Right lobe of liver (tissue), 4 donors: ENCODE measurements at regions not wholly inside any gene's neighbourhood (a gene's known extent, or its start where the extent isn't known, plus 50 kb on each side); places are given as distances from the start of the nearest gene placed in this dataset.

Experiments
- CTCF ChIP-seq, 4 donors: fragments of 200-600 bp in 3 of 4; fragments of 450-650 bp in 1 of 4; IDR thresholded peaks; one replicate each; pipeline versions ENCODE4 v1.5.1 to v1.8.0; 2016 to 2022; ENCODE audit warnings: antibody characterized with exemption in 4 of 4, mild to moderate bottlenecking in 2 of 4
- POLR2A ChIP-seq: fragments of 450-650 bp; IDR thresholded peaks from one replicate; pipeline ENCODE4 v1.6.1; 2017; ENCODE audit warnings: antibody characterized with exemption, mild to moderate bottlenecking
- donor health status: DM: no; HTN: no; CAD: no.
- donor health status: DM: no; HTN: no; CAD: no.
- donor health status: DM: no; HTN: yes; CAD: no.

- TF ChIP-seq CTCF (IDR thresholded peaks at IDR 0.05) (no peak), POLR2A (no peak)
Measured at GRCh38 chrX:40470830-40471429, 109.8 kb upstream of the ATP6AP2 start.
